HCT116 (cell line): ENCODE measurements at regions not wholly inside any gene's neighbourhood (a gene's known extent, or its start where the extent isn't known, plus 50 kb on each side); places are given as distances from the start of the nearest gene placed in this dataset.
A peak's percentile ranks its signal among the peaks of the same experiment; 100 is the strongest.

ENCODE experiments used
- ATAC-seq: fragments of 200-7000 bp; cut with Tn5 transposase; 2 replicates; pipeline ENCODE4 v1.9.1; 2020; ENCODE audit warnings: mild to moderate bottlenecking, moderate library complexity
- BruUV-seq: library from RNA; stranded (reverse); fragments of 400-500 nt; replicated peaks from 2 replicates; lab custom pipeline; 2021; lab: Mats Ljungman, UMichigan
- CTCF ChIA-PET: fragments of 300-600 bp; sonication (Branson Sonifier 250); formaldehyde crosslinking; loops from one replicate; lab custom pipeline; 2021; ENCODE audit warnings: antibody characterized with exemption; lab: Charles Lee
- POLR2A ChIA-PET: fragments of 300-600, 350-600 bp; sonication (Branson Sonifier 250); formaldehyde crosslinking; loops from one replicate; lab custom pipeline; 2021; ENCODE audit warnings: antibody characterized with exemption; lab: Charles Lee
- RAD21 ChIA-PET, 2 experiments: fragments of 300-600 bp; sonication (Branson Sonifier 250); formaldehyde crosslinking; loops; one replicate each; lab custom pipeline; 2023; ENCODE audit warnings: low total read pairs in 2 of 2; ENCODE audit not compliant: uncharacterized antibody in 2 of 2, unreplicated experiment in 2 of 2, low non-redundant PET in 1 of 2; lab: Charles Lee
- DNase-seq: peaks from one replicate; pipeline ENCODE4 v3.0.0-alpha.2; 2010; ENCODE audit warnings: low read depth, low spot score
- H2AFZ ChIP-seq: fragments of 200-600 bp; shearing (Covaris generic), sonication (generic); 2 replicates; pipeline ENCODE4 v1.6.1; 2017; ENCODE audit warnings: low read depth, mixed run types, mixed read lengths, antibody characterized with exemption, low read length; ENCODE audit not compliant: poor library complexity, severe bottlenecking
- H3K27ac ChIP-seq: 2 replicates; pipeline ENCODE4 v1.5.1; 2012; ENCODE audit warnings: low read depth, low read length
- H3K27me3 ChIP-seq: fragments of 200-600 bp; sonication (generic); 2 replicates; pipeline ENCODE4 v1.6.1; 2016; ENCODE audit warnings: mixed run types, low read length, mixed read lengths; ENCODE audit not compliant: insufficient read depth
- H3K36me3 ChIP-seq, 2 experiments: fragments of 200-500 bp in 1 of 2; fragments of 200-600 bp in 1 of 2; sonication (Bioruptor generic) in 1 of 2; sonication (generic) in 1 of 2; 2 replicates each; pipeline versions ENCODE4 v1.5.1 to v1.6.1; 2014 to 2016; ENCODE audit warnings: low read length in 2 of 2, inconsistent platforms in 1 of 2, mixed read lengths in 1 of 2, mixed run types in 1 of 2; ENCODE audit not compliant: insufficient read depth in 2 of 2, control insufficient read depth in 1 of 2
- H3K4me1 ChIP-seq, 2 experiments: fragments of 200-600 bp in 1 of 2; sonication (generic) in 1 of 2; 2 replicates each; pipeline versions ENCODE4 v1.5.1 to v1.6.1; 2012 to 2017; ENCODE audit warnings: low read length in 2 of 2, inconsistent platforms in 1 of 2, mild to moderate bottlenecking in 1 of 2, mixed read lengths in 1 of 2, mixed run types in 1 of 2, moderate library complexity in 1 of 2; ENCODE audit not compliant: insufficient read depth in 2 of 2, control insufficient read depth in 1 of 2
- H3K4me2 ChIP-seq: fragments of 200-600 bp; sonication (generic); 2 replicates; pipeline ENCODE4 v1.6.1; 2017; ENCODE audit warnings: mixed run types, low read length, mixed read lengths
- H3K4me3 ChIP-seq, 2 experiments: fragments of 200-600 bp in 1 of 2; sonication (generic) in 1 of 2; replicated peaks in 1 of 2; 2 replicates each; pipeline ENCODE4 v1.5.1; 2011 to 2016; ENCODE audit warnings: low read length in 2 of 2, control low read depth in 1 of 2, low read depth in 1 of 2, mild to moderate bottlenecking in 1 of 2, mixed read lengths in 1 of 2, mixed run types in 1 of 2
- H3K79me2 ChIP-seq: fragments of 200-600 bp; sonication (generic); 2 replicates; pipeline ENCODE4 v1.6.1; 2017; ENCODE audit warnings: mild to moderate bottlenecking, mixed run types, low read length, moderate library complexity, mixed read lengths; ENCODE audit not compliant: insufficient read depth
- H3K9ac ChIP-seq: fragments of 200-600 bp; sonication (generic); 2 replicates; pipeline ENCODE4 v1.6.1; 2016; ENCODE audit warnings: low read length, mixed read lengths
- H3K9me2 ChIP-seq: fragments of 200-600 bp; sonication (generic), shearing (Covaris generic); 2 replicates; pipeline ENCODE4 v1.6.1; 2017; ENCODE audit warnings: mixed run types, mild to moderate bottlenecking, moderate library complexity; ENCODE audit not compliant: insufficient read depth
- H3K9me3 ChIP-seq, 2 experiments: fragments of 200-500 bp in 1 of 2; fragments of 200-600 bp in 1 of 2; sonication (Bioruptor generic) in 1 of 2; sonication (generic) in 1 of 2; 2 replicates each; pipeline ENCODE4 v1.6.1; 2014 to 2017; ENCODE audit warnings: low read length in 2 of 2, mixed read lengths in 2 of 2, inconsistent platforms in 1 of 2, low read depth in 1 of 2, mild to moderate bottlenecking in 1 of 2, mixed run types in 1 of 2, moderate library complexity in 1 of 2; ENCODE audit not compliant: control insufficient read depth in 1 of 2, insufficient read depth in 1 of 2
- H4K20me1 ChIP-seq: fragments of 200-600 bp; sonication (generic), shearing (Covaris generic); 2 replicates; pipeline ENCODE4 v1.6.1; 2017; ENCODE audit warnings: mixed run types, mild to moderate bottlenecking, moderate library complexity; ENCODE audit not compliant: insufficient read depth
- CEBPB ChIP-seq: IDR thresholded peaks from 2 replicates; pipeline ENCODE4 v1.6.1; 2012; ENCODE audit warnings: low read depth
- CTCF ChIP-seq, 3 experiments: fragments of 200-600 bp in 1 of 3; sonication (generic) in 1 of 3; IDR thresholded peaks in 2 of 3; conservative IDR thresholded peaks in 1 of 3; 2 replicates each; pipeline ENCODE4 v1.5.1; 2012 to 2017; ENCODE audit warnings: low read depth in 2 of 3, low read length in 2 of 3, antibody characterized with exemption in 1 of 3, borderline replicate concordance in 1 of 3, control low read depth in 1 of 3, mild to moderate bottlenecking in 1 of 3, mixed read lengths in 1 of 3, mixed run types in 1 of 3, moderate library complexity in 1 of 3; ENCODE audit not compliant: insufficient read depth in 1 of 3
- EGR1 ChIP-seq: IDR thresholded peaks from 2 replicates; pipeline ENCODE4 v1.6.1; 2012; ENCODE audit warnings: low read depth
- ELF1 ChIP-seq: IDR thresholded peaks from 2 replicates; pipeline ENCODE4 v1.6.1; 2012; ENCODE audit warnings: low read depth, borderline replicate concordance
- EZH2 ChIP-seq: fragments of 200-600 bp; sonication (generic); IDR thresholded peaks from 2 replicates; pipeline ENCODE4 v1.6.1; 2017; ENCODE audit warnings: antibody characterized with exemption, mixed run types
- EZH2phosphoT487 ChIP-seq: fragments of 200-600 bp; IDR thresholded peaks from 2 replicates; pipeline ENCODE4 v1.6.1; 2018; ENCODE audit warnings: antibody characterized with exemption, borderline replicate concordance
- FOSL1 ChIP-seq: IDR thresholded peaks from 2 replicates; pipeline ENCODE4 v1.6.1; 2012; ENCODE audit warnings: low read depth
- JUND ChIP-seq: IDR thresholded peaks from 2 replicates; pipeline ENCODE4 v1.6.1; 2012
- MAX ChIP-seq: IDR thresholded peaks from 2 replicates; pipeline ENCODE4 v1.6.1; 2012
- POLR2A ChIP-seq: IDR thresholded peaks from 2 replicates; pipeline ENCODE4 v1.7.0; 2011; ENCODE audit warnings: borderline replicate concordance; ENCODE audit not compliant: insufficient read depth, insufficient read length; ENCODE audit errors: extremely low read depth
- POLR2AphosphoS5 ChIP-seq: IDR thresholded peaks from 2 replicates; pipeline ENCODE4 v1.6.1; 2011; ENCODE audit warnings: mild to moderate bottlenecking, low read depth, low read length, moderate library complexity
- SP1 ChIP-seq: IDR thresholded peaks from 2 replicates; pipeline ENCODE4 v1.6.1; 2012; ENCODE audit warnings: low read depth
- SRF ChIP-seq: IDR thresholded peaks from 2 replicates; pipeline ENCODE4 v1.6.1; 2012; ENCODE audit warnings: low read depth
- TCF7L2 ChIP-seq: IDR thresholded peaks from 2 replicates; pipeline ENCODE4 v1.7.0; 2011; ENCODE audit warnings: borderline replicate concordance, inconsistent platforms; ENCODE audit not compliant: insufficient read depth, insufficient read length; ENCODE audit errors: extremely low read depth
- ZBTB33 ChIP-seq: IDR thresholded peaks from 2 replicates; pipeline ENCODE4 v1.6.1; 2011; ENCODE audit warnings: mild to moderate bottlenecking, low read length, moderate library complexity; ENCODE audit not compliant: insufficient replicate concordance; ENCODE audit errors: extremely low read depth
- ZFX ChIP-seq: fragments of 450-650 bp; IDR thresholded peaks from 2 replicates; pipeline ENCODE4 v1.6.1; 2017
- intact Hi-C: fragments of 100-400 bp; cut with micrococcal nuclease; formaldehyde crosslinking; loops from 2 replicates; pipeline ENCODE4 v1.10.0; 2022

GRCh38 chr5:85340790-85341189 lies 956.1 kb upstream of the EDIL3 start:
- no peak overlapping the region for H3K9ac ChIP-seq
- no peaks in the 10 kb centered on the region for H4K20me1 ChIP-seq

More at GRCh38 chr5:85340790-85341189, 956.1 kb upstream of the EDIL3 start:
- ATAC-seq = no peak
- no peak for DNase-seq
- H2AFZ ChIP-seq = peak overlapping the region; percentile 40
- no peak for TF ChIP-seq POLR2AphosphoS5
- no peak for TF ChIP-seq ZFX
- no peak for TF ChIP-seq ZBTB33
- no peak for TF ChIP-seq ELF1
- no peak for TF ChIP-seq EGR1
- no peak for TF ChIP-seq EZH2
- TF ChIP-seq MAX = no peak
- no peak for TF ChIP-seq JUND
- no peak for TF ChIP-seq EZH2phosphoT487
- no peak for TF ChIP-seq SRF
- no peak for TF ChIP-seq POLR2A
- TF ChIP-seq SP1 = no peak
- TF ChIP-seq CEBPB = no peak
- TF ChIP-seq CTCF (IDR thresholded peaks at IDR 0.05 in 2 of 3, conservative IDR thresholded peaks at IDR 0.05 in 1 of 3; ENCODE audit: borderline replicate concordance in 1 of 3, insufficient read depth in 1 of 3, low read depth in 2 of 3, low read length in 2 of 3) = no peak
- no peak for TF ChIP-seq FOSL1
- TF ChIP-seq TCF7L2 = no peak
- POLR2A ChIA-PET = no interaction called here
- H3K79me2 ChIP-seq = no peaks in the 10 kb centered on the region
- no TSS peak for BruUV-seq
- CTCF ChIA-PET = no interaction called here
- H3K9me2 ChIP-seq = no peaks in the 10 kb centered on the region
- RAD21 ChIA-PET = no interaction called here
- no peaks in the 10 kb centered on the region for H3K27me3 ChIP-seq
- H3K9me3 ChIP-seq = no peaks in the 10 kb centered on the region
- H3K4me3 ChIP-seq = no peak overlapping the region
- no peaks in the 10 kb centered on the region for H3K4me1 ChIP-seq
- no peak overlapping the region for H3K4me2 ChIP-seq
- intact Hi-C loops = no loop called here
- no peaks in the 10 kb centered on the region for H3K36me3 ChIP-seq
- H3K27ac ChIP-seq = no peak overlapping the region
